Left ventricle myocardium inferior (tissue), 1 donor: ENCODE measurements at regions not wholly inside any gene's neighbourhood (a gene's known extent, or its start where the extent isn't known, plus 50 kb on each side); places are given as distances from the start of the nearest gene placed in this dataset.

Source experiments
- DNase-seq: peaks from one replicate; pipeline ENCODE4 v3.0.0-alpha.2; 2020
- H3K27ac ChIP-seq: fragments of 200-600 bp; replicated peaks from 2 replicates; pipeline ENCODE4 v1.8.0; 2021
- H3K27me3 ChIP-seq: fragments of 200-600 bp; 2 replicates; pipeline ENCODE4 v1.8.0; 2021; ENCODE audit warnings: low read depth
- H3K36me3 ChIP-seq: fragments of 200-600 bp; 2 replicates; pipeline ENCODE4 v1.8.0; 2021
- H3K4me1 ChIP-seq: fragments of 200-600 bp; 2 replicates; pipeline ENCODE4 v1.8.0; 2021
- H3K4me3 ChIP-seq: fragments of 200-600 bp; 2 replicates; pipeline ENCODE4 v1.8.0; 2021; ENCODE audit warnings: mild to moderate bottlenecking, moderate library complexity
- H3K9me3 ChIP-seq: fragments of 200-600 bp; replicated peaks from 2 replicates; pipeline ENCODE4 v1.8.0; 2021
- CTCF ChIP-seq: fragments of 200-600 bp; IDR thresholded peaks from 2 replicates; pipeline ENCODE4 v1.8.0; 2021; ENCODE audit warnings: antibody characterized with exemption, mild to moderate bottlenecking, borderline replicate concordance
- intact Hi-C: fragments of 100-400 bp; cut with micrococcal nuclease; formaldehyde crosslinking; loops from one replicate; pipeline ENCODE4 v1.11.0; 2022
- donor health status: DM: no; HTN: yes; CAD: no; lungs with severe emphysema.

- intact Hi-C loops: no loop called here
- no peak for DNase-seq
These were observed 491.5 kb upstream of the B3GALT2 start for GRCh38 chr1:193677874-193678273.

GRCh38 chr1:193676996-193677549 is 490.7 kb upstream of the B3GALT2 start:
- no peak for TF ChIP-seq CTCF
- Histone ChIP-seq H3K27me3 (no peaks in the 10 kb centered on the region), H3K4me1 (no peaks in the 10 kb centered on the region), H3K4me3 (no peak overlapping the region), H3K9me3 (no peaks in the 10 kb centered on the region), H3K27ac (no peak overlapping the region), H3K36me3 (no peaks in the 10 kb centered on the region)
- no peak for DNase-seq
- intact Hi-C loops: no loop called here

More at GRCh38 chr1:193677874-193678273, 491.5 kb upstream of the B3GALT2 start:
- TF ChIP-seq CTCF: no peak
- H3K36me3 ChIP-seq: no peaks in the 10 kb centered on the region
- no peak overlapping the region for H3K27ac ChIP-seq
- no peaks in the 10 kb centered on the region for H3K9me3 ChIP-seq
- H3K4me1 ChIP-seq: no peaks in the 10 kb centered on the region
- no peak overlapping the region for H3K4me3 ChIP-seq
- no peaks in the 10 kb centered on the region for H3K27me3 ChIP-seq

- no peaks in the 10 kb centered on the region for H3K27me3 ChIP-seq
- H3K4me1 ChIP-seq: no peaks in the 10 kb centered on the region
- DNase-seq: no peak
- no peak for TF ChIP-seq CTCF
- no peaks in the 10 kb centered on the region for H3K36me3 ChIP-seq
- H3K9me3 ChIP-seq: no peaks in the 10 kb centered on the region
- intact Hi-C loops: no loop called here
- H3K4me3 ChIP-seq: no peak overlapping the region
- no peak overlapping the region for H3K27ac ChIP-seq
These were observed 488.0 kb upstream of the B3GALT2 start for GRCh38 chr1:193674292-193674944.

GRCh38 chr1:193666485-193667083 is 480.2 kb upstream of the B3GALT2 start:
- no peaks in the 10 kb centered on the region for H3K9me3 ChIP-seq
- H3K4me3 ChIP-seq: no peak overlapping the region
- no peaks in the 10 kb centered on the region for H3K36me3 ChIP-seq
- H3K4me1 ChIP-seq: no peaks in the 10 kb centered on the region
- intact Hi-C loops: no loop called here
- no peak overlapping the region for H3K27ac ChIP-seq
- TF ChIP-seq CTCF: no peak
- DNase-seq: no peak
- no peaks in the 10 kb centered on the region for H3K27me3 ChIP-seq

GRCh38 chr1:193663965-193664364 is 477.6 kb upstream of the B3GALT2 start:
- peaks cover 11% of the 10 kb centered on the region for H3K4me1 ChIP-seq
- no peak for TF ChIP-seq CTCF
- intact Hi-C loops: no loop called here

More at GRCh38 chr1:193663965-193664364, 477.6 kb upstream of the B3GALT2 start:
- no peaks in the 10 kb centered on the region for H3K36me3 ChIP-seq
- H3K27me3 ChIP-seq: no peaks in the 10 kb centered on the region
- DNase-seq: no peak
- H3K9me3 ChIP-seq: no peaks in the 10 kb centered on the region
- no peak overlapping the region for H3K4me3 ChIP-seq
- H3K27ac ChIP-seq: no peak overlapping the region
